ENCODE measurements at regions not wholly inside any gene's neighbourhood (a gene's known extent, or its start where the extent isn't known, plus 50 kb on each side); places are given as distances from the start of the nearest gene placed in this dataset.
"Not testable (repeated sequence)": the region's sequence is repeated elsewhere in the genome, so short reads cannot be mapped to it uniquely, and the experiment has no call there.

- TF ChIP-seq CTCF (IDR thresholded peaks at IDR 0.05; ENCODE audit: control insufficient read depth, insufficient read depth, low read depth, low read length, missing control alignments), result no peak
- H3K4me3 ChIP-seq (ENCODE audit: control insufficient read depth, low read depth, low read length), result no peak overlapping the region
- peak; percentile 55 for DNase-seq (ENCODE audit: low read depth)
Measured at GRCh38 chr16:66247516-66248481, 118.7 kb upstream of the CDH5 start.

GRCh38 chr16:66245868-66246267 lies 120.6 kb upstream of the CDH5 start:
- no peak for DNase-seq (ENCODE audit: low read depth)
- H3K4me3 ChIP-seq (ENCODE audit: control insufficient read depth, low read depth, low read length), result no peak overlapping the region
- TF ChIP-seq CTCF (IDR thresholded peaks at IDR 0.05; ENCODE audit: control insufficient read depth, insufficient read depth, low read depth, low read length, missing control alignments), result no peak

- DNase-seq (ENCODE audit: low read depth), result no peak
- TF ChIP-seq CTCF (IDR thresholded peaks at IDR 0.05; ENCODE audit: control insufficient read depth, insufficient read depth, low read depth, low read length, missing control alignments), result no peak
- H3K4me3 ChIP-seq (ENCODE audit: control insufficient read depth, low read depth, low read length), result no peak overlapping the region
Measured at GRCh38 chr16:66245072-66245471, 121.4 kb upstream of the CDH5 start.

GRCh38 chr16:66242672-66243071 lies 123.8 kb upstream of the CDH5 start:
- no peak for DNase-seq (ENCODE audit: low read depth)
- H3K4me3 ChIP-seq (ENCODE audit: control insufficient read depth, low read depth, low read length), result no peak overlapping the region
- TF ChIP-seq CTCF (IDR thresholded peaks at IDR 0.05; ENCODE audit: control insufficient read depth, insufficient read depth, low read depth, low read length, missing control alignments), result no peak

- DNase-seq (ENCODE audit: low read depth), result not testable (repeated sequence)
Measured at GRCh38 chr16:66242206-66242605, 124.3 kb upstream of the CDH5 start.

GRCh38 chr16:66240631-66241395 lies 125.7 kb upstream of the CDH5 start:
- TF ChIP-seq CTCF (IDR thresholded peaks at IDR 0.05; ENCODE audit: control insufficient read depth, insufficient read depth, low read depth, low read length, missing control alignments), result no peak
- DNase-seq (ENCODE audit: low read depth), result no peak
- no peak overlapping the region for H3K4me3 ChIP-seq (ENCODE audit: control insufficient read depth, low read depth, low read length)

More at GRCh38 chr16:66242206-66242605, 124.3 kb upstream of the CDH5 start:
- H3K4me3 ChIP-seq (ENCODE audit: control insufficient read depth, low read depth, low read length), result not testable (repeated sequence)

GRCh38 chr16:66240088-66240487 lies 126.4 kb upstream of the CDH5 start:
- H3K4me3 ChIP-seq (ENCODE audit: control insufficient read depth, low read depth, low read length), result no peak overlapping the region
- no peak for DNase-seq (ENCODE audit: low read depth)
- no peak for TF ChIP-seq CTCF (IDR thresholded peaks at IDR 0.05; ENCODE audit: control insufficient read depth, insufficient read depth, low read depth, low read length, missing control alignments)

Data from AG09309 (cell line).